ENCODE measurements at regions not wholly inside any gene's neighbourhood (a gene's known extent, or its start where the extent isn't known, plus 50 kb on each side); places are given as distances from the start of the nearest gene placed in this dataset.

DNA sequence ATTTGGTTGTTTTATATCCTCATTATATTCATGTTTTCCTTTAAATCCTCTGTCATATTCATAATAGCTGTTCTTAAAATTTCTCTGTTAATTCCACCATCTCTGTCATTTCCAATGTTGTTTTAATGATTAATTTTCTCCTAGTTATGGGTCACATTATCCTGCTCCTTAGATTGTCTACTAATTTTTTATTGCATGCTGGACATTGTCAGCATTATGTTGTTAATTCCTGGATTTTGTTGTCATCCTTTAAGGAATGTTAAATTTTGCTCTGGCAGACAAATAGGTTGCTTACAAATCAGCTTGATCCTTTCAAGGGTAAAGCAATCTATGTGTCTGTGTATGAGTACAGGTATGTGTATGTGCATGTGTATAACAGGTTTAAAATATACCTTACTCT lies 393.8 kb upstream of the POU3F1 start:
- no peak overlapping the region for H3K4me3 ChIP-seq (ENCODE audit: low read depth, low read length)
- TF ChIP-seq, protein P1, sequence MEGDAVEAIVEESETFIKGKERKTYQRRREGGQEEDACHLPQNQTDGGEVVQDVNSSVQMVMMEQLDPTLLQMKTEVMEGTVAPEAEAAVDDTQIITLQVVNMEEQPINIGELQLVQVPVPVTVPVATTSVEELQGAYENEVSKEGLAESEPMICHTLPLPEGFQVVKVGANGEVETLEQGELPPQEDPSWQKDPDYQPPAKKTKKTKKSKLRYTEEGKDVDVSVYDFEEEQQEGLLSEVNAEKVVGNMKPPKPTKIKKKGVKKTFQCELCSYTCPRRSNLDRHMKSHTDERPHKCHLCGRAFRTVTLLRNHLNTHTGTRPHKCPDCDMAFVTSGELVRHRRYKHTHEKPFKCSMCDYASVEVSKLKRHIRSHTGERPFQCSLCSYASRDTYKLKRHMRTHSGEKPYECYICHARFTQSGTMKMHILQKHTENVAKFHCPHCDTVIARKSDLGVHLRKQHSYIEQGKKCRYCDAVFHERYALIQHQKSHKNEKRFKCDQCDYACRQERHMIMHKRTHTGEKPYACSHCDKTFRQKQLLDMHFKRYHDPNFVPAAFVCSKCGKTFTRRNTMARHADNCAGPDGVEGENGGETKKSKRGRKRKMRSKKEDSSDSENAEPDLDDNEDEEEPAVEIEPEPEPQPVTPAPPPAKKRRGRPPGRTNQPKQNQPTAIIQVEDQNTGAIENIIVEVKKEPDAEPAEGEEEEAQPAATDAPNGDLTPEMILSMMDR (IDR thresholded peaks at IDR 0.05; ENCODE audit: low read depth, low read length) = no peak

DNA sequence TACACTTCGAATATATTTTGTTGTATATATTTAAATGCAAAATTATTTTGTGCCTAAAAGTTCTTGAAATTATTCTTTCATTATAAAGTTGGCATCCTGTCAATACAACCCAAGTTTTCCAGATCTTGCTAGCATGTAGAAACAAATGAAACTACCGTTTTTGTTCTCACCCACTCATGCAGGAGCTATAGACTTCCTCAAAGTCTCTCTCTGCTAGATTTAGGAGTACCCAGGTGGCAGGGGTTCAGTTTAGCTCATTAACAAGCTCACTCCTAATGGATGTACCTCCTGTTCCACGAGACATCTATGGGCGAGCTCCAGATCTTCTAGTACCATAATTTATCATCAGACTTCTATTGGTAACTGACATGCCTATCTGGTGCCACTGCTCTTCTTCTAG lies 390.2 kb upstream of the POU3F1 start:
- TF ChIP-seq, protein P1 (IDR thresholded peaks at IDR 0.05; ENCODE audit: low read depth, low read length) = no peak
- H3K4me3 ChIP-seq (ENCODE audit: low read depth, low read length) = no peak overlapping the region

DNA sequence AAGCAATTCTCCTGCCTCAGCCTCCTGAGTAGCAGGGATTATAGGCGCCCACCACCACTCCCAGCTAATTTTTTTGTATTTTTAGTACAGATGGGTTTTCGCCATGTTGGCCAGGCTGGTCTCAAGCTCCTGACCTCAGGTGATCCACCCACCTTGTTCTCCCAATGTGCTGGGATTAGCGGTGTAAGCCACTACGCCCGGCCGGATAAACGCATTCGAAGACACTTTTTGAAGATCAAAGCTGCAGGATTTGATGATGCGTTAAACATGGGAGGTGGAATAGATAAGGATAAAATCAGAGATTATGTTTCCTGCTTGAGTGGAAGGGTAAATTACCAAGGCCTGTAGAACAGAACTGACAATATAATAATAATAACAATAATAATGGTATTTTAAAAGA lies 389.4 kb upstream of the POU3F1 start:
- TF ChIP-seq, protein P1 (IDR thresholded peaks at IDR 0.05; ENCODE audit: low read depth, low read length) = no peak
- no peak overlapping the region for H3K4me3 ChIP-seq (ENCODE audit: low read depth, low read length)

DNA sequence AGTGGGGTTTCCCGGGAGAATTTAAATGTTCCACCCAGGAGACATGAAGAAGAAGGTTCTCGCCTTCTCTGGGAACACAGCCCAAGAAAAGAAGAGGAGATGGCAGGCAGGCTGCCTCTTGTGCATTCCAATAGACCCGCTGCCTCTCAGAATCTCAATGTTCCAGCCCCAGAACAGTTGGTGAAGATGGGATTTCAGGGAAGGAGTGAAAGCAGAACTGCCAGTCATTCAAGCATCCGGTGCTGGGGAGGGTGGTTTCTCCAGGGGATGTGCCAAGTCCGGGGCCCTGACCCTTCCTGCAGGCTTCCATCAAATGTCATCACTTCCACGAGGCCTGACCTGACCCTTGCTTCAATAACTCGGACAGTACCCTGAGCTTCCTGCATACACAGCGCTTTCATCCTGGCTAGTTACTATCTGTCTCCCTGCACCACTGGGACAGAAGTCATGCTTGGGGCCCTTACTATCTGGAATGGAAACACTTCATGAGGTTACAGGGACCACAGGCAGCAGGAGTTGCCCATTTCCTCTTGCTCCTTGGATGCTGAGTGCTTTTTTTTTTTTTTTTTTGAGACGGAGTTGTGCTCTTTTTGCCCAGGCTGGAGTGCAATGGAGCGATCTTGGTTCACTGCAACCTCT lies 386.6 kb upstream of the POU3F1 start:
- no peak overlapping the region for H3K4me3 ChIP-seq (ENCODE audit: low read depth, low read length)
- TF ChIP-seq, protein P1 (IDR thresholded peaks at IDR 0.05; ENCODE audit: low read depth, low read length) = no peak

DNA sequence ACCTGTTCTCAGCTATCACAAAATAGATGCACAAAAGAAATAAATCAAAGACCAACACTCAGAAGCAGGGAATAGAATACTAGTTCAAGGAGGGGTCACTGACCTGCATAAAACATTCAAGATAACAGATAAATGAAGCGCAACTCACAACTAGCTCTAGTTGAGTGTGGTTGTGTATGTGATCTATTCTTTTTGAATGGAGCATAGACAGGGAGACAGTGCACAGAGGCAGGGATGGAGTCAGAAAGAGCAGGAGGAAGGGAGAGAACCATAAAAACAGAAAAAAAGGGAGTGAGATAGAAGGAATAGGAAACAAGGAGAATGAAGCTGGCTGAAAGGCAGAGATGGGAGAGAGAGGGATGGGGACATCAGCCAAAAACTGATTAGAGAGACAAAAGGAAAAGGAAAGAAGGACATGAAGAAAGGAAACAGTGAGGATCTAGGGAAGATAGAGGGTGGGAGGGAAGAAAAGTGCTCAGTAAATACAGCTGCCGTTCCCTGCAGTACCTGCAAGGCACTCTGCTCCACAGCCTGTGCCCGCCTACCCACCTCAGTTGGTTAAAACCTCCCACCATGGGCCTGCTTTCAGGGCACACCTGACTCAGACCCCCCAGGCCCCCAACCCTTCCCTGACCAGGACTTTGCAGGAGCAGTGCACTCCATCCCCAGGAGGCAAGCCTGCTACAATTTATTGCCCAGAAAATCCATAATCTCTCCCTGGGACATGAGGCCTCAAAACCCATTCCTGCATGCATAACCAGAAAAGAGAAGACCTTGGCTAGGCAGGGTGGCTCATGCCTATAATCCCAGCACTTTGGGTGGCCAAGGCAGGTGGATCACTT lies 385.2 kb upstream of the POU3F1 start:
- H3K4me3 ChIP-seq (ENCODE audit: low read depth, low read length) = no peak overlapping the region
- TF ChIP-seq, protein P1 (IDR thresholded peaks at IDR 0.05; ENCODE audit: low read depth, low read length) = no peak

DNA sequence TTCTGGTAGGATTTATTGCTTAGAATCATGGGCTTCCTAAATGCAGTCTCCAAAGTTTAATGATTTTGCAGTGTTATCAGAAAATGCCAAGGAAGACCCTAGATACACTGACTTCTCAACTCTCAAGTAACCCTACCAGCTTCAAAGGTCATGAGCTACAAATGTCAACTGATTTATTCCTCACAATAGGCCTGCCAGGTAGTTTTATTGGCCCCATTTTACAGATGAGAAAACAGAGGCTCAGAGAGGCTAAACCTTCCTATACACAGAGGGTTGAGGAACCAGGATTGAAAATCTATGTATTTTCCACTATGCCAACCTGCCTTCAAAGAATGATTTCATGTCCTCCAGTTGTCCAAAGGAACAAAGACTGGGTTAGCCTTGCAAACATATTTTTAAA lies 384.4 kb upstream of the POU3F1 start:
- TF ChIP-seq, protein P1 (IDR thresholded peaks at IDR 0.05; ENCODE audit: low read depth, low read length) = no peak
- H3K4me3 ChIP-seq (ENCODE audit: low read depth, low read length) = no peak overlapping the region

DNA sequence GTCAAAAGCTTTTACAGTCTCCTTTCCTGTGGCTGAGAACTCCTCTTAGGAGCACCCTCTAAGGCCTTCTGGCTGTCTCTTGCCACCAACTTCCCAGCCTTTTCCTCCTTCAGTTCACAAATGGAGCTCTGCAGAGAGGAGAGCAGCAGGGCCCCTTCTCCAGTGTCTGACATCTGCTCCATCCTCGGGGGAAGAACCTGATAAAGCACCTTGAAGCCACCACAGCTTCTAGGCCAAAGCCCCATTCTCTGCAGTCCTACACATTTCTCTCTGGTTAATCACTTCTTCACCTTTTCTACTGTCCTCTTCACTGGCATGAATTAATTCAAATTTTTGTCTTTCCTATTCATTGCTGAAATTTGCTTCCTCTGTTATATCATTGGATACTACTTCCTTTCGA lies 378.1 kb upstream of the POU3F1 start:
- TF ChIP-seq, protein P1 (IDR thresholded peaks at IDR 0.05; ENCODE audit: low read depth, low read length) = no peak
- no peak overlapping the region for H3K4me3 ChIP-seq (ENCODE audit: low read depth, low read length)

All from WI38 (cell line).